ENCODE measurements at regions not wholly inside any gene's neighbourhood (a gene's known extent, or its start where the extent isn't known, plus 50 kb on each side); places are given as distances from the start of the nearest gene placed in this dataset.
A peak's percentile ranks its signal among the peaks of the same experiment; 100 is the strongest.

DNA sequence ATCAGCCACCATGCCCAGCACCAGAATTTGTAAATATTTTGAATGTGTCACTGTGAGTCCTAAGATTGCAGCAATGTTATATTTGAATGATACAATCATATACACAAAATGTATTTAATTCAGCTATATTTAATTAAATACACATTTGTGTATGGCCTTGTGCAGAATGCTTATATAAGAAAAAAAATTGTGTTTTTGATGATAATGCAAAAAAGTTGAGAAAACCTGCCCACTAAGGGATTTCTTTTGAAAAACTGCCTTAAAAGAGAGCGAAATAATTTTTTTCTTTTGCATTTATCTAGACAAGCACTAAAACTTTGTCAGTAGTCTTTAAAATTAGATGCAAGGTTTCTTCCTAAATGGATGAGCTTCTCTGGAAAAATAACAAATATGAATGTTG, 68.1 kb upstream of the OTUD4 start:
- no peak for DNase-seq (ENCODE audit: low read depth in 2 of 2)

GRCh38 chr4:145234091-145234706, 53.8 kb upstream of the OTUD4 start:
- DNase-seq (ENCODE audit: low read depth in 2 of 2) = peak; percentile 54 to 58

- DNase-seq (ENCODE audit: low read depth in 2 of 2) = peak; percentile 59 to 64
Measured at GRCh38 chr4:145231906-145232700, 51.7 kb upstream of the OTUD4 start.

GRCh38 chr4:145230726-145231125, 50.3 kb upstream of the OTUD4 start:
- peak; percentile 64 to 68 for DNase-seq (ENCODE audit: low read depth in 2 of 2)
